ENCODE measurements at regions not wholly inside any gene's neighbourhood (a gene's known extent, or its start where the extent isn't known, plus 50 kb on each side); places are given as distances from the start of the nearest gene placed in this dataset.

- TF ChIP-seq CTCF (IDR thresholded peaks at IDR 0.05; ENCODE audit: low read depth, low read length), result no peak
- H3K27ac ChIP-seq, result no peak overlapping the region
- H3K27me3 ChIP-seq, result no peaks in the 10 kb centered on the region
- no peaks in the 10 kb centered on the region for H3K9me3 ChIP-seq (ENCODE audit: low read depth)
- no peak for DNase-seq (ENCODE audit: low read depth in 1 of 2, low spot score in 1 of 2)
- no peaks in the 10 kb centered on the region for H3K4me1 ChIP-seq (ENCODE audit: low read depth)
- no peaks in the 10 kb centered on the region for H3K36me3 ChIP-seq
- H3K4me3 ChIP-seq, result no peak overlapping the region
These were observed 1188.0 kb downstream of the GRIK2 start for GRCh38 chr6:102581378-102582124.

- Histone ChIP-seq H3K27ac (no peak overlapping the region), H3K4me1 (ENCODE audit: low read depth) (no peaks in the 10 kb centered on the region), H3K27me3 (no peaks in the 10 kb centered on the region), H3K4me3 (no peak overlapping the region), H3K9me3 (ENCODE audit: low read depth) (no peaks in the 10 kb centered on the region), H3K36me3 (no peaks in the 10 kb centered on the region)
- no peak for TF ChIP-seq CTCF (IDR thresholded peaks at IDR 0.05; ENCODE audit: low read depth, low read length)
- no peak for DNase-seq (ENCODE audit: low read depth in 1 of 2, low spot score in 1 of 2)
These were observed 1177.9 kb downstream of the GRIK2 start for GRCh38 chr6:102571236-102571908.

- H3K27ac ChIP-seq, result no peak overlapping the region
- H3K4me1 ChIP-seq (ENCODE audit: low read depth), result no peaks in the 10 kb centered on the region
- H3K27me3 ChIP-seq, result no peaks in the 10 kb centered on the region
- no peak overlapping the region for H3K4me3 ChIP-seq
- TF ChIP-seq CTCF (IDR thresholded peaks at IDR 0.05; ENCODE audit: low read depth, low read length), result no peak
- H3K36me3 ChIP-seq, result no peaks in the 10 kb centered on the region
- H3K9me3 ChIP-seq (ENCODE audit: low read depth), result no peaks in the 10 kb centered on the region
- DNase-seq (ENCODE audit: low read depth in 1 of 2, low spot score in 1 of 2), result no peak
These were observed 1169.2 kb downstream of the GRIK2 start for GRCh38 chr6:102562713-102563112.

- TF ChIP-seq CTCF (IDR thresholded peaks at IDR 0.05; ENCODE audit: low read depth, low read length), result no peak
- Histone ChIP-seq H3K27ac (no peak overlapping the region), H3K27me3 (no peaks in the 10 kb centered on the region), H3K4me1 (ENCODE audit: low read depth) (no peaks in the 10 kb centered on the region), H3K4me3 (no peak overlapping the region), H3K9me3 (ENCODE audit: low read depth) (no peaks in the 10 kb centered on the region), H3K36me3 (no peaks in the 10 kb centered on the region)
- DNase-seq (ENCODE audit: low read depth in 1 of 2, low spot score in 1 of 2), result no peak
These were observed 1159.7 kb downstream of the GRIK2 start for GRCh38 chr6:102553214-102553613.

GRCh38 chr6:102549221-102549874 lies 1155.8 kb downstream of the GRIK2 start:
- Histone ChIP-seq H3K4me3 (no peak overlapping the region), H3K9me3 (ENCODE audit: low read depth) (no peaks in the 10 kb centered on the region), H3K4me1 (ENCODE audit: low read depth) (no peaks in the 10 kb centered on the region), H3K27me3 (no peaks in the 10 kb centered on the region), H3K36me3 (no peaks in the 10 kb centered on the region), H3K27ac (no peak overlapping the region)
- DNase-seq (ENCODE audit: low read depth in 1 of 2, low spot score in 1 of 2), result no peak
- no peak for TF ChIP-seq CTCF (IDR thresholded peaks at IDR 0.05; ENCODE audit: low read depth, low read length)
